ENCODE measurements at regions not wholly inside any gene's neighbourhood (a gene's known extent, or its start where the extent isn't known, plus 50 kb on each side); places are given as distances from the start of the nearest gene placed in this dataset.

- TF ChIP-seq EP300 (IDR thresholded peaks at IDR 0.05) (no peak), POLR2A (IDR thresholded peaks at IDR 0.05) (no peak)
These were observed 231.3 kb downstream of the SHOX start for GRCh38 chrX:861921-862320.
